ENCODE measurements at regions not wholly inside any gene's neighbourhood (a gene's known extent, or its start where the extent isn't known, plus 50 kb on each side); places are given as distances from the start of the nearest gene placed in this dataset.

- TF ChIP-seq ZNF425 (CRISPR knock-in tag; conservative IDR thresholded peaks at IDR 0.05) (no peak), PRDM15 (CRISPR knock-in tag; IDR thresholded peaks at IDR 0.05) (no peak), TEAD1 (CRISPR knock-in tag; IDR thresholded peaks at IDR 0.05) (no peak), FOXP1 (CRISPR knock-in tag; IDR thresholded peaks at IDR 0.05; ENCODE audit: borderline replicate concordance) (no peak), ZNF423 (CRISPR knock-in tag; IDR thresholded peaks at IDR 0.05) (no peak), CDX4 (CRISPR knock-in tag; IDR thresholded peaks at IDR 0.05; ENCODE audit: borderline replicate concordance) (no peak)
These were observed 469.8 kb upstream of the SEL1L start (continued) for GRCh38 chr14:82003426-82003825.

GRCh38 chr14:82009076-82009475 lies 475.4 kb upstream of the SEL1L start:
- POLR2A ChIA-PET = no interaction called here
- ATAC-seq (peak; percentile 61; the same call in 1 of the 2 replicates), DNase-seq (ENCODE audit: low spot score) (no peak)
- no peak overlapping the region for H3K4me3 Mint-ChIP-seq
- H3K27me3 Mint-ChIP-seq (ENCODE audit: low read depth) = no peaks in the 10 kb centered on the region
- peaks cover 1% of the 10 kb centered on the region; the same call in 1 of the 2 replicates for H3K36me3 Mint-ChIP-seq
- peaks cover 25% of the 10 kb centered on the region for H3K9me3 Mint-ChIP-seq
- H3K27ac Mint-ChIP-seq = no peak overlapping the region
- CTCF ChIA-PET = interaction anchor here (0.6 to 2.7 kb wide), 10 partner anchors 17 to 358 kb away, joined by 3 to 11 read pairs (median 4); no protein-coding TSS in a partner anchor
- TF ChIP-seq CTCF (IDR thresholded peaks at IDR 0.05) (peak; percentile 46), ZNF317 (CRISPR knock-in tag; IDR thresholded peaks at IDR 0.05; ENCODE audit: borderline replicate concordance, low read depth) (no peak)
- no peaks in the 10 kb centered on the region for H3K4me1 Mint-ChIP-seq

GRCh38 chr14:82009993-82010392 lies 476.3 kb upstream of the SEL1L start:
- ChIA-PET POLR2A (no interaction called here), CTCF (interaction anchor here (1.0 to 2.5 kb wide), 4 partner anchors 17 to 357 kb away, joined by 3 to 11 read pairs (median 8); no protein-coding TSS in a partner anchor)
- H3K4me1 Mint-ChIP-seq = no peaks in the 10 kb centered on the region
- H3K36me3 Mint-ChIP-seq = peaks cover 2% of the 10 kb centered on the region; the same call in 1 of the 2 replicates
- H3K27me3 Mint-ChIP-seq (ENCODE audit: low read depth) = no peaks in the 10 kb centered on the region
- DNase-seq (ENCODE audit: low spot score) = no peak
- no peak for ATAC-seq
- no peak overlapping the region for H3K27ac Mint-ChIP-seq
- H3K4me3 Mint-ChIP-seq = no peak overlapping the region
- H3K9me3 Mint-ChIP-seq = peaks cover 26% of the 10 kb centered on the region
- TF ChIP-seq ZBTB43 (CRISPR knock-in tag; IDR thresholded peaks at IDR 0.05) = no peak
- no peak for TF ChIP-seq JUN (CRISPR knock-in tag; IDR thresholded peaks at IDR 0.05)

GRCh38 chr14:82011460-82011859 lies 477.8 kb upstream of the SEL1L start:
- Mint-ChIP-seq H3K27ac (no peak overlapping the region), H3K27me3 (ENCODE audit: low read depth) (no peaks in the 10 kb centered on the region), H3K4me3 (no peak overlapping the region), H3K36me3 (peaks cover 2% of the 10 kb centered on the region; the same call in 1 of the 2 replicates), H3K4me1 (no peaks in the 10 kb centered on the region), H3K9me3 (peaks cover 23% of the 10 kb centered on the region)
- ATAC-seq (no peak), DNase-seq (ENCODE audit: low spot score) (no peak)
- ChIA-PET CTCF (no interaction called here), POLR2A (no interaction called here)
- TF ChIP-seq ETV6 (CRISPR knock-in tag; IDR thresholded peaks at IDR 0.05) = no peak
- no peak for TF ChIP-seq AR (CRISPR knock-in tag; IDR thresholded peaks at IDR 0.05)
- TF ChIP-seq ZNF138 (CRISPR knock-in tag; conservative IDR thresholded peaks at IDR 0.05) = no peak
- TF ChIP-seq ELF4 (CRISPR knock-in tag; IDR thresholded peaks at IDR 0.05; ENCODE audit: low read depth) = no peak
- no peak for TF ChIP-seq KAT7 (CRISPR knock-in tag; IDR thresholded peaks at IDR 0.05; ENCODE audit: borderline replicate concordance)
- TF ChIP-seq NR3C1 (CRISPR knock-in tag; conservative IDR thresholded peaks at IDR 0.05; ENCODE audit: low read depth) = no peak
- TF ChIP-seq GABPB1 (CRISPR knock-in tag; IDR thresholded peaks at IDR 0.05) = no peak

Measured in WTC11 (cell line).